H1 (cell line): ENCODE measurements at regions not wholly inside any gene's neighbourhood (a gene's known extent, or its start where the extent isn't known, plus 50 kb on each side); places are given as distances from the start of the nearest gene placed in this dataset.

Source experiments
- CTCF ChIA-PET: fragments of 300-600 bp; sonication (Branson Sonifier 250); formaldehyde crosslinking; loops from one replicate; lab custom pipeline; 2021; ENCODE audit not compliant: partially characterized antibody; lab: Charles Lee
- POLR2A ChIA-PET: fragments of 300-600 bp; sonication (Branson Sonifier 250); formaldehyde crosslinking; loops from one replicate; lab custom pipeline; 2021; ENCODE audit warnings: inconsistent platforms; ENCODE audit not compliant: partially characterized antibody; lab: Charles Lee
- DNase-seq, 2 experiments: peaks; one replicate each; pipeline versions ENCODE4 v3.0.0 to v3.0.0-alpha.2; 2010 to 2022; ENCODE audit warnings: low spot score in 2 of 2, low read depth in 1 of 2, mixed read lengths in 1 of 2
- FAIRE-seq: peaks from 2 replicates; lab custom pipeline; 2011; peaks lifted over from hg19 to GRCh38; lab: Jason Lieb, UNC
- H2AFZ ChIP-seq: 2 replicates; pipeline ENCODE4 v1.8.1; 2012; ENCODE audit warnings: low read length, inconsistent platforms
- H2AK5ac ChIP-seq: 2 replicates; pipeline ENCODE4 v1.6.1; 2013; ENCODE audit warnings: low read depth, low read length
- H2BK120ac ChIP-seq: replicated peaks from 2 replicates; pipeline ENCODE3; 2013; ENCODE audit warnings: low read depth, low read length, inconsistent platforms
- H2BK12ac ChIP-seq: 2 replicates; pipeline ENCODE4 v1.6.1; 2013; ENCODE audit warnings: low read depth, low read length
- H2BK15ac ChIP-seq: 2 replicates; pipeline ENCODE4 v1.6.1; 2013; ENCODE audit warnings: low read length
- H2BK20ac ChIP-seq: 2 replicates; pipeline ENCODE4 v1.6.1; 2013; ENCODE audit warnings: low read length
- H2BK5ac ChIP-seq: 2 replicates; pipeline ENCODE4 v1.6.1; 2013; ENCODE audit warnings: low read depth, low read length
- H3K14ac ChIP-seq: 2 replicates; pipeline ENCODE4 v1.6.1; 2013; ENCODE audit warnings: inconsistent platforms; ENCODE audit not compliant: insufficient read length
- H3K18ac ChIP-seq: 2 replicates; pipeline ENCODE4 v1.6.1; 2013; ENCODE audit warnings: low read length; ENCODE audit errors: extremely low read depth
- H3K23ac ChIP-seq: 2 replicates; pipeline ENCODE4 v1.6.1; 2013; ENCODE audit warnings: inconsistent platforms; ENCODE audit not compliant: insufficient read length
- H3K23me2 ChIP-seq: 2 replicates; pipeline ENCODE4 v1.6.1; 2013; ENCODE audit warnings: low read depth, low read length
- H3K27ac ChIP-seq: 2 replicates; pipeline ENCODE4 v1.6.1; 2011; ENCODE audit warnings: low read depth, low read length, inconsistent platforms
- H3K27me3 ChIP-seq, 4 experiments: replicated peaks in 1 of 4; 1 replicate in 1 of 4; 2 replicates in 3 of 4; pipeline versions ENCODE4 v1.6.1 to v1.8.1; 2011 to 2013; ENCODE audit warnings: low read length in 3 of 4, mild to moderate bottlenecking in 3 of 4, inconsistent platforms in 2 of 4, mixed read lengths in 2 of 4, moderate library complexity in 1 of 4; ENCODE audit not compliant: control insufficient read depth in 3 of 4, insufficient read depth in 3 of 4; ENCODE audit errors: extremely low read depth in 1 of 4
- H3K36me3 ChIP-seq, 4 experiments: 2 replicates each; pipeline versions ENCODE4 v1.6.1 to v1.8.1; 2011 to 2013; ENCODE audit warnings: mild to moderate bottlenecking in 4 of 4, low read length in 3 of 4, moderate library complexity in 2 of 4, control low read depth in 1 of 4, inconsistent platforms in 1 of 4; ENCODE audit not compliant: insufficient read depth in 4 of 4, control insufficient read depth in 2 of 4
- H3K4ac ChIP-seq: replicated peaks from 2 replicates; pipeline ENCODE3; 2013; ENCODE audit warnings: low read length, low read depth, mixed read lengths, inconsistent platforms; ENCODE audit not compliant: insufficient read length
- H3K4me1 ChIP-seq, 4 experiments: replicated peaks in 1 of 4; 1 replicate in 1 of 4; 2 replicates in 3 of 4; pipeline versions ENCODE4 v1.6.1 to v1.8.1; 2011 to 2013; ENCODE audit warnings: low read length in 3 of 4, inconsistent platforms in 2 of 4, mixed read lengths in 1 of 4; ENCODE audit not compliant: insufficient read depth in 4 of 4, control insufficient read depth in 3 of 4
- H3K4me2 ChIP-seq, 2 experiments: 2 replicates each; pipeline versions ENCODE4 v1.6.1 to v1.8.1; 2011 to 2013; ENCODE audit warnings: low read depth in 2 of 2, low read length in 2 of 2, control low read depth in 1 of 2, inconsistent platforms in 1 of 2, mild to moderate bottlenecking in 1 of 2; ENCODE audit not compliant: insufficient read depth in 1 of 2
- H3K4me3 ChIP-seq, 4 experiments: fragments of 200-600, 300-600 bp in 1 of 4; sonication (generic), shearing (Covaris generic), sonication (Bioruptor Twin) in 1 of 4; 2 replicates each; pipeline versions ENCODE4 v1.5.1 to v1.8.1; 2011 to 2016; ENCODE audit warnings: low read length in 4 of 4, low read depth in 3 of 4, control low read depth in 2 of 4, inconsistent platforms in 2 of 4, mild to moderate bottlenecking in 2 of 4, mixed read lengths in 1 of 4, moderate library complexity in 1 of 4; ENCODE audit not compliant: insufficient read depth in 2 of 4; ENCODE audit errors: extremely low read depth in 1 of 4
- H3K56ac ChIP-seq: replicated peaks from 2 replicates; pipeline ENCODE3; 2013; ENCODE audit warnings: low read depth, mild to moderate bottlenecking, mixed read lengths, low read length, inconsistent platforms; ENCODE audit not compliant: insufficient read length
- H3K79me1 ChIP-seq: 2 replicates; pipeline ENCODE4 v1.6.1; 2013; ENCODE audit warnings: low read depth, low read length, control low read depth
- H3K79me2 ChIP-seq, 2 experiments: 2 replicates each; pipeline versions ENCODE4 v1.6.1 to v1.8.1; 2012 to 2013; ENCODE audit warnings: low read length in 2 of 2, mild to moderate bottlenecking in 2 of 2, inconsistent platforms in 1 of 2; ENCODE audit not compliant: insufficient read depth in 2 of 2, control insufficient read depth in 1 of 2
- H3K9ac ChIP-seq, 4 experiments: replicated peaks in 1 of 4; 1 replicate in 1 of 4; 2 replicates in 3 of 4; pipeline versions ENCODE4 v1.6.1 to v1.8.1; 2011 to 2013; ENCODE audit warnings: low read depth in 3 of 4, low read length in 3 of 4, control low read depth in 2 of 4, mild to moderate bottlenecking in 2 of 4, moderate library complexity in 2 of 4, inconsistent platforms in 1 of 4; ENCODE audit errors: extremely low read depth in 1 of 4
- H3K9me3 ChIP-seq, 2 experiments: 2 replicates each; pipeline versions ENCODE4 v1.6.1 to v1.8.1; 2012 to 2013; ENCODE audit warnings: mild to moderate bottlenecking in 2 of 2, moderate library complexity in 2 of 2, control low read depth in 1 of 2, inconsistent platforms in 1 of 2, low read depth in 1 of 2, low read length in 1 of 2, mixed read lengths in 1 of 2; ENCODE audit not compliant: insufficient read depth in 2 of 2
- H4K20me1 ChIP-seq, 2 experiments: replicated peaks in 1 of 2; 2 replicates each; pipeline versions ENCODE3 to v1.8.1; 2011 to 2013; ENCODE audit warnings: inconsistent platforms in 2 of 2, low read length in 2 of 2, mild to moderate bottlenecking in 1 of 2; ENCODE audit not compliant: insufficient read depth in 2 of 2, control insufficient read depth in 1 of 2
- H4K5ac ChIP-seq: 2 replicates; pipeline ENCODE4 v1.6.1; 2013; ENCODE audit warnings: low read length, low read depth, mixed read lengths, inconsistent platforms; ENCODE audit not compliant: insufficient read length
- H4K8ac ChIP-seq: 2 replicates; pipeline ENCODE4 v1.8.0; 2013; ENCODE audit warnings: mild to moderate bottlenecking, moderate library complexity, low read length, inconsistent platforms; ENCODE audit not compliant: insufficient read depth; ENCODE audit errors: extremely low read depth
- H4K91ac ChIP-seq: replicated peaks from 2 replicates; pipeline ENCODE3; 2013; ENCODE audit warnings: low read length, mixed read lengths, inconsistent platforms; ENCODE audit not compliant: insufficient read length
- RAD21 ChIP-seq, 2 experiments: IDR thresholded peaks in 1 of 2; conservative IDR thresholded peaks in 1 of 2; 2 replicates each; pipeline ENCODE4 v1.6.1; 2011; ENCODE audit warnings: low read depth in 2 of 2, low read length in 2 of 2, improper control_type of control experiment in 1 of 2, inconsistent platforms in 1 of 2, mild to moderate bottlenecking in 1 of 2, moderate library complexity in 1 of 2
- SUZ12 ChIP-seq: fragments of 200-600 bp; sonication (generic); IDR thresholded peaks from 2 replicates; pipeline ENCODE4 v1.6.1; 2012; ENCODE audit warnings: mild to moderate bottlenecking, inconsistent platforms, low read length, moderate library complexity, mixed read lengths
- WGBS, 2 experiments: shearing (Covaris generic) in 1 of 2; methylation state at CpG; one replicate each; pipeline versions ENCODE4 v1.1.6 to v1.1.7; 2013 to 2015; ENCODE audit warnings: low lambda C conversion rate in 2 of 2, mixed read lengths in 2 of 2, inconsistent platforms in 1 of 2, low coverage in 1 of 2, missing lambda C conversion rate in 1 of 2; ENCODE audit not compliant: insufficient replicate concordance in 2 of 2, insufficient coverage in 1 of 2, insufficient read length in 1 of 2; ENCODE audit errors: extremely low coverage in 1 of 2, missing lambda C conversion rate in 1 of 2; 5-methylcytosine and 5-hydroxymethylcytosine counted together
- TF ChIP-seq, protein P1 (sequence below), 3 experiments: IDR thresholded peaks; 1 replicate in 2 of 3; 2 replicates in 1 of 3; pipeline versions ENCODE4 v1.5.1 to v1.6.1; 2011; ENCODE audit warnings: low read length in 3 of 3, mild to moderate bottlenecking in 3 of 3, inconsistent platforms in 2 of 3, low read depth in 1 of 3, moderate library complexity in 1 of 3; ENCODE audit not compliant: insufficient read depth in 1 of 3; ENCODE audit errors: control extremely low read depth in 1 of 3

- Histone ChIP-seq H3K4me1 (no peaks in the 10 kb centered on the region), H3K18ac (no peak overlapping the region), H2AFZ (no peak overlapping the region), H2BK15ac (no peak overlapping the region), H2AK5ac (no peak overlapping the region), H3K23me2 (no peaks in the 10 kb centered on the region), H4K8ac (no peak overlapping the region), H2BK20ac (no peak overlapping the region), H4K5ac (no peak overlapping the region), H3K56ac (no peak overlapping the region), H3K4ac (no peak overlapping the region), H3K9ac (no peak overlapping the region), H3K36me3 (no peaks in the 10 kb centered on the region), H3K27ac (no peak overlapping the region), H3K79me1 (no peaks in the 10 kb centered on the region), H2BK12ac (no peak overlapping the region), H4K20me1 (no peaks in the 10 kb centered on the region), H3K79me2 (no peaks in the 10 kb centered on the region), H3K4me2 (no peak overlapping the region), H4K91ac (no peak overlapping the region), H2BK5ac (no peak overlapping the region), H3K14ac (no peak overlapping the region), H3K23ac (no peak overlapping the region), H3K9me3 (no peaks in the 10 kb centered on the region), H2BK120ac (no peak overlapping the region), H3K27me3 (no peaks in the 10 kb centered on the region), H3K4me3 (no peak overlapping the region)
- peak; percentile 24 to 41 for TF ChIP-seq RAD21 (IDR thresholded peaks at IDR 0.05 in 1 of 2, conservative IDR thresholded peaks at IDR 0.05 in 1 of 2; ENCODE audit: low read depth in 2 of 2, low read length in 2 of 2)
- TF ChIP-seq, protein P1, sequence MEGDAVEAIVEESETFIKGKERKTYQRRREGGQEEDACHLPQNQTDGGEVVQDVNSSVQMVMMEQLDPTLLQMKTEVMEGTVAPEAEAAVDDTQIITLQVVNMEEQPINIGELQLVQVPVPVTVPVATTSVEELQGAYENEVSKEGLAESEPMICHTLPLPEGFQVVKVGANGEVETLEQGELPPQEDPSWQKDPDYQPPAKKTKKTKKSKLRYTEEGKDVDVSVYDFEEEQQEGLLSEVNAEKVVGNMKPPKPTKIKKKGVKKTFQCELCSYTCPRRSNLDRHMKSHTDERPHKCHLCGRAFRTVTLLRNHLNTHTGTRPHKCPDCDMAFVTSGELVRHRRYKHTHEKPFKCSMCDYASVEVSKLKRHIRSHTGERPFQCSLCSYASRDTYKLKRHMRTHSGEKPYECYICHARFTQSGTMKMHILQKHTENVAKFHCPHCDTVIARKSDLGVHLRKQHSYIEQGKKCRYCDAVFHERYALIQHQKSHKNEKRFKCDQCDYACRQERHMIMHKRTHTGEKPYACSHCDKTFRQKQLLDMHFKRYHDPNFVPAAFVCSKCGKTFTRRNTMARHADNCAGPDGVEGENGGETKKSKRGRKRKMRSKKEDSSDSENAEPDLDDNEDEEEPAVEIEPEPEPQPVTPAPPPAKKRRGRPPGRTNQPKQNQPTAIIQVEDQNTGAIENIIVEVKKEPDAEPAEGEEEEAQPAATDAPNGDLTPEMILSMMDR (IDR thresholded peaks at IDR 0.05; ENCODE audit: control extremely low read depth in 1 of 3, insufficient read depth in 1 of 3, low read depth in 1 of 3, low read length in 3 of 3), result peak in 2 of 3 experiments; percentile 12 to 17; a peak in 2 of 4 replicates
- TF ChIP-seq SUZ12, result no peak
- DNase-seq, result no peak
- ChIA-PET POLR2A (no interaction called here), CTCF (no interaction called here)
- WGBS, 2 experiments, result 89% methylated on average over 2 of the region's 2 CpGs; no CpG with 5 or more reads in 1 of the 2 experiments
- no peak for FAIRE-seq
Measured at GRCh38 chr15:84108728-84109127, 126.8 kb upstream of the GOLGA6L4 start.
